NOMO-1 treated with dmso at 0.1 percent for 144 hours (cell line): ENCODE measurements at regions not wholly inside any gene's neighbourhood (a gene's known extent, or its start where the extent isn't known, plus 50 kb on each side); places are given as distances from the start of the nearest gene placed in this dataset.
"Not testable (repeated sequence)": the region's sequence is repeated elsewhere in the genome, so short reads cannot be mapped to it uniquely, and the experiment has no call there.

Experiments
- DNase-seq: peaks from one replicate; lab custom pipeline; 2025; ENCODE audit not compliant: unreplicated experiment; lab: John Stamatoyannopoulos, UW

DNA sequence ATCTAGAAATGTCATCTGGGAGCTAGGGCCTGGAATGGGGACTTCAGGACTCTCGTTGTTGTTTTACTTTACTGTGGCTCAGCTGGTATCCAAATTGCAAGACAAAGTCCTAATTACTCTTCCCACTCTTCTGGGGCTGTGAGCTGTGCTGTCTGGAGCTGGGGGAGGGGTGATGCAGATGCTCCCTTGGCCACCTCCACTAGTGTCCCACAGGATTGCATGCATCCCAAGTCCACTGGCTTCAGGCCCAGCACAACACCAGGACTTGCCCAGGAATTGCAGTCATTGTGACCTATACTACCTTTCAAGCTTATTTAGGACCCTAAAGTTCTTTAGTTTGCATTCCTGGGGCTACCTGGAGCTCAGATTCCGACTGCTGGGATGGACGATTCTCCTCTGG is 366.1 kb upstream of the FAM47C start:
- DNase-seq = no peak

DNA sequence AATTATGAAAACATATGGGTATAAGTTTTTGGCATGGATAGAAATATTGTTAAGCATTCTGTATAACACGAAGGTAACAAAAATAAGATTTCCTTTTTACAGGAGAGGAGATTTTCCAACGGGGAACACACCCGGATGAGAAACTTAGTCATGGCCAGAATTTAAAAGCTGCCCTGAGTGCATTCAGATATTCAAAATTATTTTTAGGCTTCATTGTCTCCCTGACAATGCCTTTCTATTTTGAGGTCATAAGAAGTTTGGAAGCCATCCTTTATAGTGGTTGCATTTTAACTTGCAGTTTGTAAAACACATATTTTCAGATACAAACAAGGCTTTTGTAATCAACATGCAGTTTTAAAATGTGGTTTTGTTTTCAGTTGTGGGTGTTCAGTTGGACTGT is 357.5 kb upstream of the FAM47C start:
- DNase-seq = no peak

DNA sequence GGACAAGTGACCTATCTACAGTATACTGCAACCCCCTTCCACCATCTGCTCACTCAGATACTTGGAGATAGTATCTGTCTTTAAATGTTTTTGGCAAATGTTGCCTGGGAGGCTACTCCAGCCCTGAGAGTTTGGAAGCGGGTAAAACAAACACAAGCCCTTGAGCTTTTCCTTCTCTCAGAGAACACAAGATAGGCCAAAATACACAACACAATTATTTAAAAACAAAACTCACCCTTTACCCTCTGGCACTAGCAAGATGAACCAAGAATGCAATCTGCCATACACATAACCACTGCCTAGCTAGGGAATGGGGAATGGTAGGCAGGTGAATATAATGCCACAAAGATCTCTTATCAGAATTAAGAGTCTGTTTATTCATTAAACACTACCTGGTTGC is 324.7 kb upstream of the FAM47C start:
- no peak for DNase-seq

DNA sequence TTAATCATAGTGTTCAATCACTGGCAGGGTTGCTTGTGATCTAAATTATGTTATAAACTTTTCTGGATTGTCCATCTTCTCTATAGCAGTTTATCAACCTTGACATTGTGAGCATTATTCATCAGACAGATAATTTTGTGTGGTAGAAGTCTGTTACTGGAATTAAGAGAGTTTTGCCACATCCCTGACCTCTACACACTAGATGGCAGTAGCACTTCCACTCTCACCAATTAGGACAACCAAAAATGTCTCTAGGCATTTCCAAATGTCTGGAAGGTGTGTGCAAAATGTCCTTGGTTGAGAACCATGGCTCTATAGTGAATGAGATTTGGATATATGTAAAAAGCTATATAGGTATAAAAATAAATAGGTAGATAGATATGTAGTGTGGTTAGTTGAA is 324.1 kb upstream of the FAM47C start:
- DNase-seq = no peak

GRCh38 chrX:36721990-36722389 is 286.2 kb upstream of the FAM47C start:
- no peak for DNase-seq

DNA sequence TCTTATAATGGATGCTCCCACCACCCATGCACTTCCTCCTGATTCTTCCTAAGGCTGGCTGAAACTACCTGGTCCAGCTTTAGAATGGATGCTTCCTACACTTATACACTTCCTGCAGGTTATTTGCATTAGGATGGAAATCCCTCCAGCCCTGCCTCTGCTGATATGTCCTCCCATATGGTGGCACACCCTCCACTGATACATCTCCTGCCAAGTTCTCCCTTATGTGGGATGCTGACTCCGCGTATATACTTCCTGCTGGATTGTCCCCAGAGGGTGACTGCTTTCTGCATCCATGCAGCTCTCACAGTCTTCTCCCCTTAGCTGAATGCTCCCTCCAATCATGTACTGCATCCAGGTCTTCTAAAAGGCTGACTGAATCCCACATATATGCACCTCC is 254.6 kb upstream of the FAM47C start:
- no peak for DNase-seq

- no peak for DNase-seq
Observed at GRCh38 chrX:36787752-36788151, 220.4 kb upstream of the FAM47C start.

GRCh38 chrX:36803151-36803550 is 205.0 kb upstream of the FAM47C start:
- DNase-seq = no peak

DNA sequence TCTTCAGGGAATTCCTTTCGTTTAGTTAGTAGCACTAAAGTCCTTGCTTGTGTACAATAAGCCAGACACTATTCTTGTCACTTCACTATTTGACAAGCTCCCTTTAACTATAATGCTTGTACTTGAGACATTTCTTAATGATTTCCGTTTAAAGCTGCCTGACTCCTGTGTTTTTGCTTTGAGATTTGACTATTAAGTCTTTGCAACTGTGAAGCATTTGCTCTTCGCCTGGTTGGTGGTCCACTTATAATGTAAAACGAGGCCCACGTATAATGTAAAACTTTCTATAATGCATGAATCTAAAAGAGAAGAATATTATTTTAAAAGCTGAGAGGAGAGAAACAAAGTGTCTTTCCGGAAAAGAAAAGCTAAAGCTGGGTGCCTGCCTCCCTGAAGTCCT is 204.1 kb upstream of the FAM47C start:
- DNase-seq = no peak

DNA sequence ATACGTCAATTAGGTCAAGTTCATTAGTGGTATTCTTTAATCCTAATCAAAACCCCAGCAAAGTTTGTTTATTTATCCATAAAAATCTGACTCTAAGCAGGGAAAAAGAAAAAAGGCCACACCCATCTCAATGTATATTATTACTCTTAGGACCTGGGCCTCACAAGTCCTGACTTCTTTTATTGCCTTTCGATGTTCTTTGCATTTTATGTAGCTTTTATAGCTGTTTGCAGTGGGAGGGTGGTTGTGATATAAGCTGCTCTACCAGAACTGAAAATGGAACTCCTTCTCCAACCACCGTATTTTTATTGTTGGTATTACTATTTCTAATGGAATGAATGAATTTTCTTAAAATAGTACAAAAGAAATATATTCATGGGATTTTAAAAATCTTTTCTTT is 163.3 kb upstream of the FAM47C start:
- DNase-seq = no peak

GRCh38 chrX:36847496-36847895 is 160.7 kb upstream of the FAM47C start:
- no peak for DNase-seq

DNA sequence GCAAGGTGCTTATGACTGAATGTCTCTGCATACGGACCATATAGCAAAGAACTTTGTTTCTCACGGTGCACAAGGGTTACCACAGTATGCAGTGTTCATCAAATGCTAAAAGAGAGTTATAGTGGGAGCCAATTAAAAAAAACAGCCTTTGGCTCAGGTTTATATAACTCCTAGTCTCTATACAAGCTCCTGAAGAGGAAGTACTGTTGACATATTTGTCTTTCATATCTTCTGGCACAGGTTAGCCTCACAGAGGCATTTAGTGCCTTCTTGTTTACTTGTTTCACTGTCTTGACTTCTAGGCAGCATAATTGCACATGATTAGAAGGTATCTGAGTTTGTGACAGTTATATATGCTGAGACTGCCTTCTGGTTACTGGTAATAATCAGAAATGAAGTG is 158.8 kb upstream of the FAM47C start:
- no peak for DNase-seq

GRCh38 chrX:36856849-36857248 is 151.3 kb upstream of the FAM47C start:
- no peak for DNase-seq

- no peak for DNase-seq
Observed at GRCh38 chrX:36859231-36859630, 148.9 kb upstream of the FAM47C start.

DNA sequence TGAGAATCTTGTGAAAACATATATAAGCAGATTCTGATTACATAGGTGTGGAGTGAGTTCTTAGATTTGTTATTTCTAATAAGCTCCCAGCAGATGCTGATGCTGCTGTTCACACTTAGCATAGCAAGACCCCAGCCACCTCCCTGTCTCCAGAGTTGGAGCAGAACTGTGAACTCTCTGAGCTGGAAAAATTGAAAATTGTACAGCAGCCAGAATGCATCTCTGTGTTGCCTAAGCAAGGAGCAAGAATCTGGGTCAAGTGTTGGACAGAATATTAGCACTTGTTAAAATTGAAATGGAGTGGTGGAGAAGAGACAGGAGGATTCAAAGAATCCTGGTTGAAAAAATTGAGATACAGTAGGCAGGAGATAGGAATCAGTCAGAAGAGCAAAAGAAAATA is 146.6 kb upstream of the FAM47C start:
- no peak for DNase-seq

DNA sequence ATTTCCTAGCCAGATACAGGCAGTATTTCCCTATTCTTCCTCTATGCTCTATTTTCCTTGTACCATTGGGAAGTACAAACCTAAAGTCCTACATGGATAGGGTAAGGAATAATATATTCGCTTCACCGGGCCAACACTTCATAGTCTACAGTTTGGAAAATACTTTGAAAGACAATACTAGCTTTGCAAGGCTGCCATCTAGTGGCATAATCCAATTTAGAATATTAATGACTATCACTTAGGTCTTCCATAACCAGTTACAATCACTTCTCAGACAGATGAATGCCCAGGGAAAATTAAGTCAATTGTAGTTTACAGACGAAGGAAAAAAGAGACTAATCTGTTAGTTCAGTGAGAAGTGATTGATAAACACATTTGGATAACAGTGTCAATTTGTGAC is 141.0 kb upstream of the FAM47C start:
- peak; percentile 10 for DNase-seq

DNA sequence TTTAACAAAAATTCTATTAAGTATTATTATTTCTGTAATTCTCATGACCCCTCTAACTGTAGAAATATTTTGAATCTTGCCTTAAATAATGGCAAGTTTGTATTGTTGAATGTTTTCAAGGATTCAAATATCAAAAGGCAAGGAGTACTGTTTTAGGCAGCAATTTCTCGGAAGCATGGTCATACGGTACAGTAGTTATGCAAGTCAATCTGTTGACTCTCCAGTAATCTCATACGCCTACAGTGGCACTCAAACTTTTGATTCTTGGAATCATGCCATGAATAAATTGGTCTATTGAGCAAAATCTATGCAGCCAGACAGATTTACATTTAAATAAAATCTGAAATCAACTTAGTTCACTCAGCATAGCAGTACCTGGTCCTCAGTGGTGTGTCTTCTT is 139.6 kb upstream of the FAM47C start:
- no peak for DNase-seq

GRCh38 chrX:36869457-36869856 is 138.7 kb upstream of the FAM47C start:
- no peak for DNase-seq

DNA sequence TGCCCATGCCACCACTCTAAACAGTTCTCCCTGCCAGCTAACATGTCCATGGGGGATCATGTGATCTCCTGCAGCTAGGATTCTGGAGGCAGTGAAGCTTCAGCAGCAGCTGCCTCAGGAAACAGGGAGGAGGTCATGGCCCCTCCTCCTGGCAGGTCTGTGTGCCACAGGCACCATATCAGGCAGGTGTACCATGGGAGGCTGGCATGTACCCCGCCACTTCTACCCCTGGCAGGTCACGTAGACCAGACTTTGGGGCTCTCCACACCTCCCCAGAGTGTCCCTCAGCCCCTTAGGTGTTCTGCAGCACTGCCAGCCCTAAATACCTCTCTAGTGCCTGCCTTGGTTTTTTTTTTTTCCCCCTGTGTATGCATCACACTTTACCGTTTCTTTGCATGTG is 110.5 kb upstream of the FAM47C start:
- DNase-seq = no peak

GRCh38 chrX:36898301-36898700 is 109.9 kb upstream of the FAM47C start:
- DNase-seq = no peak

DNA sequence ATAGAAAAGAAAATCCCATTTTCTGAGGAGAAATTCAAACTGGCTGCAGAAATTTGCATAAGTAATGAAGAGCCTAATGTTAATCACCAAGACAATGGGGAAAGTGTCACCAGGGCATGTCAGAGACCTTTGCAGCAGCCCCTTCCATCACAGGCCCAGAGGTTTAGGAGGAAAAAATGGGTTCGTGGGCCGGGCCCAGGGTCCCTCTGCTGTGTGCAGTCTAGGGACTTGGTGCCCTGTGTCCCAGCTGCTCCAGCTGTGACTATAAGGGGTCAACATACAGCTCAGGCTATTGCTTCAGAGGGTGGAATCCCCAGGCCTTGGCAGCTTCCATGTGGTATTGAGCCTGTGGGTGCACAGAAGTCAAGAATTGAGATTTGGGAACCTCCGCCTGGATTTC is 103.6 kb upstream of the FAM47C start:
- not testable (repeated sequence) for DNase-seq

GRCh38 chrX:36908801-36909675 is 99.1 kb upstream of the FAM47C start:
- no peak for DNase-seq

GRCh38 chrX:36909676-36910030 is 98.5 kb upstream of the FAM47C start:
- DNase-seq = no peak
